ENCODE measurements at regions not wholly inside any gene's neighbourhood (a gene's known extent, or its start where the extent isn't known, plus 50 kb on each side); places are given as distances from the start of the nearest gene placed in this dataset.

DNA sequence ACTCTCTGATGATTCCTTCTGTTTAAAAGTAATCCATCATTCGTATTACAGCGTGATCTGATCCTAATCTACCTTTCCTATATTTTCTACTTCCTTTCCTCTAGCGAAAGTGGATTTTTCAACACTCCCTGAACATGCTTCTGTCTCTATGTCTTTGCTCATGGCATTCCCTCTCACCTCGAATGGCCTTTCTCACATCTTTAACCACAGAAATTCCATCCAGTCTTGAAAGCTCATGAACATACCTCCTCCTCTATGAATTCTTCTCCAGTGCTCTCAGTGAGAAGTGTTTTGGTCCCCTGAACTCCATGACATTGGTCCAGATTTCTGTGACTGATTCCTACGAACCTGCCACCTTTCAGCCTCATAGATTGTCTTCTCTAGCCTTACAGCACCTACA, 323.2 kb downstream of the RAD51AP2 start (continued):
- TF ChIP-seq, protein P1, sequence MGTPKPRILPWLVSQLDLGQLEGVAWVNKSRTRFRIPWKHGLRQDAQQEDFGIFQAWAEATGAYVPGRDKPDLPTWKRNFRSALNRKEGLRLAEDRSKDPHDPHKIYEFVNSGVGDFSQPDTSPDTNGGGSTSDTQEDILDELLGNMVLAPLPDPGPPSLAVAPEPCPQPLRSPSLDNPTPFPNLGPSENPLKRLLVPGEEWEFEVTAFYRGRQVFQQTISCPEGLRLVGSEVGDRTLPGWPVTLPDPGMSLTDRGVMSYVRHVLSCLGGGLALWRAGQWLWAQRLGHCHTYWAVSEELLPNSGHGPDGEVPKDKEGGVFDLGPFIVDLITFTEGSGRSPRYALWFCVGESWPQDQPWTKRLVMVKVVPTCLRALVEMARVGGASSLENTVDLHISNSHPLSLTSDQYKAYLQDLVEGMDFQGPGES (IDR thresholded peaks at IDR 0.05): no peak
- TF ChIP-seq, protein P2, sequence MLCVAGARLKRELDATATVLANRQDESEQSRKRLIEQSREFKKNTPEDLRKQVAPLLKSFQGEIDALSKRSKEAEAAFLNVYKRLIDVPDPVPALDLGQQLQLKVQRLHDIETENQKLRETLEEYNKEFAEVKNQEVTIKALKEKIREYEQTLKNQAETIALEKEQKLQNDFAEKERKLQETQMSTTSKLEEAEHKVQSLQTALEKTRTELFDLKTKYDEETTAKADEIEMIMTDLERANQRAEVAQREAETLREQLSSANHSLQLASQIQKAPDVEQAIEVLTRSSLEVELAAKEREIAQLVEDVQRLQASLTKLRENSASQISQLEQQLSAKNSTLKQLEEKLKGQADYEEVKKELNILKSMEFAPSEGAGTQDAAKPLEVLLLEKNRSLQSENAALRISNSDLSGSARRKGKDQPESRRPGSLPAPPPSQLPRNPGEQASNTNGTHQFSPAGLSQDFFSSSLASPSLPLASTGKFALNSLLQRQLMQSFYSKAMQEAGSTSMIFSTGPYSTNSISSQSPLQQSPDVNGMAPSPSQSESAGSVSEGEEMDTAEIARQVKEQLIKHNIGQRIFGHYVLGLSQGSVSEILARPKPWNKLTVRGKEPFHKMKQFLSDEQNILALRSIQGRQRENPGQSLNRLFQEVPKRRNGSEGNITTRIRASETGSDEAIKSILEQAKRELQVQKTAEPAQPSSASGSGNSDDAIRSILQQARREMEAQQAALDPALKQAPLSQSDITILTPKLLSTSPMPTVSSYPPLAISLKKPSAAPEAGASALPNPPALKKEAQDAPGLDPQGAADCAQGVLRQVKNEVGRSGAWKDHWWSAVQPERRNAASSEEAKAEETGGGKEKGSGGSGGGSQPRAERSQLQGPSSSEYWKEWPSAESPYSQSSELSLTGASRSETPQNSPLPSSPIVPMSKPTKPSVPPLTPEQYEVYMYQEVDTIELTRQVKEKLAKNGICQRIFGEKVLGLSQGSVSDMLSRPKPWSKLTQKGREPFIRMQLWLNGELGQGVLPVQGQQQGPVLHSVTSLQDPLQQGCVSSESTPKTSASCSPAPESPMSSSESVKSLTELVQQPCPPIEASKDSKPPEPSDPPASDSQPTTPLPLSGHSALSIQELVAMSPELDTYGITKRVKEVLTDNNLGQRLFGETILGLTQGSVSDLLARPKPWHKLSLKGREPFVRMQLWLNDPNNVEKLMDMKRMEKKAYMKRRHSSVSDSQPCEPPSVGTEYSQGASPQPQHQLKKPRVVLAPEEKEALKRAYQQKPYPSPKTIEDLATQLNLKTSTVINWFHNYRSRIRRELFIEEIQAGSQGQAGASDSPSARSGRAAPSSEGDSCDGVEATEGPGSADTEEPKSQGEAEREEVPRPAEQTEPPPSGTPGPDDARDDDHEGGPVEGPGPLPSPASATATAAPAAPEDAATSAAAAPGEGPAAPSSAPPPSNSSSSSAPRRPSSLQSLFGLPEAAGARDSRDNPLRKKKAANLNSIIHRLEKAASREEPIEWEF (IDR thresholded peaks at IDR 0.05; ENCODE audit: insufficient replicate concordance, low read depth, low read length): no peak
- TF ChIP-seq, protein P3, sequence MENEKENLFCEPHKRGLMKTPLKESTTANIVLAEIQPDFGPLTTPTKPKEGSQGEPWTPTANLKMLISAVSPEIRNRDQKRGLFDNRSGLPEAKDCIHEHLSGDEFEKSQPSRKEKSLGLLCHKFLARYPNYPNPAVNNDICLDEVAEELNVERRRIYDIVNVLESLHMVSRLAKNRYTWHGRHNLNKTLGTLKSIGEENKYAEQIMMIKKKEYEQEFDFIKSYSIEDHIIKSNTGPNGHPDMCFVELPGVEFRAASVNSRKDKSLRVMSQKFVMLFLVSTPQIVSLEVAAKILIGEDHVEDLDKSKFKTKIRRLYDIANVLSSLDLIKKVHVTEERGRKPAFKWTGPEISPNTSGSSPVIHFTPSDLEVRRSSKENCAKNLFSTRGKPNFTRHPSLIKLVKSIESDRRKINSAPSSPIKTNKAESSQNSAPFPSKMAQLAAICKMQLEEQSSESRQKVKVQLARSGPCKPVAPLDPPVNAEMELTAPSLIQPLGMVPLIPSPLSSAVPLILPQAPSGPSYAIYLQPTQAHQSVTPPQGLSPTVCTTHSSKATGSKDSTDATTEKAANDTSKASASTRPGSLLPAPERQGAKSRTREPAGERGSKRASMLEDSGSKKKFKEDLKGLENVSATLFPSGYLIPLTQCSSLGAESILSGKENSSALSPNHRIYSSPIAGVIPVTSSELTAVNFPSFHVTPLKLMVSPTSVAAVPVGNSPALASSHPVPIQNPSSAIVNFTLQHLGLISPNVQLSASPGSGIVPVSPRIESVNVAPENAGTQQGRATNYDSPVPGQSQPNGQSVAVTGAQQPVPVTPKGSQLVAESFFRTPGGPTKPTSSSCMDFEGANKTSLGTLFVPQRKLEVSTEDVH (IDR thresholded peaks at IDR 0.05; ENCODE audit: low read depth, partially characterized antibody): no peak
- TF ChIP-seq CHD2 (IDR thresholded peaks at IDR 0.05; ENCODE audit: borderline replicate concordance, low read depth, low read length) (no peak), MTA2 (IDR thresholded peaks at IDR 0.05; ENCODE audit: low read depth) (no peak), SMAD1 (IDR thresholded peaks at IDR 0.05; ENCODE audit: low read depth, partially characterized antibody) (no peak), SUZ12 (IDR thresholded peaks at IDR 0.05; ENCODE audit: unreplicated experiment) (no peak)
- TF ChIP-seq, protein P4, sequence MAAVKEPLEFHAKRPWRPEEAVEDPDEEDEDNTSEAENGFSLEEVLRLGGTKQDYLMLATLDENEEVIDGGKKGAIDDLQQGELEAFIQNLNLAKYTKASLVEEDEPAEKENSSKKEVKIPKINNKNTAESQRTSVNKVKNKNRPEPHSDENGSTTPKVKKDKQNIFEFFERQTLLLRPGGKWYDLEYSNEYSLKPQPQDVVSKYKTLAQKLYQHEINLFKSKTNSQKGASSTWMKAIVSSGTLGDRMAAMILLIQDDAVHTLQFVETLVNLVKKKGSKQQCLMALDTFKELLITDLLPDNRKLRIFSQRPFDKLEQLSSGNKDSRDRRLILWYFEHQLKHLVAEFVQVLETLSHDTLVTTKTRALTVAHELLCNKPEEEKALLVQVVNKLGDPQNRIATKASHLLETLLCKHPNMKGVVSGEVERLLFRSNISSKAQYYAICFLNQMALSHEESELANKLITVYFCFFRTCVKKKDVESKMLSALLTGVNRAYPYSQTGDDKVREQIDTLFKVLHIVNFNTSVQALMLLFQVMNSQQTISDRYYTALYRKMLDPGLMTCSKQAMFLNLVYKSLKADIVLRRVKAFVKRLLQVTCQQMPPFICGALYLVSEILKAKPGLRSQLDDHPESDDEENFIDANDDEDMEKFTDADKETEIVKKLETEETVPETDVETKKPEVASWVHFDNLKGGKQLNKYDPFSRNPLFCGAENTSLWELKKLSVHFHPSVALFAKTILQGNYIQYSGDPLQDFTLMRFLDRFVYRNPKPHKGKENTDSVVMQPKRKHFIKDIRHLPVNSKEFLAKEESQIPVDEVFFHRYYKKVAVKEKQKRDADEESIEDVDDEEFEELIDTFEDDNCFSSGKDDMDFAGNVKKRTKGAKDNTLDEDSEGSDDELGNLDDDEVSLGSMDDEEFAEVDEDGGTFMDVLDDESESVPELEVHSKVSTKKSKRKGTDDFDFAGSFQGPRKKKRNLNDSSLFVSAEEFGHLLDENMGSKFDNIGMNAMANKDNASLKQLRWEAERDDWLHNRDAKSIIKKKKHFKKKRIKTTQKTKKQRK (IDR thresholded peaks at IDR 0.05; ENCODE audit: low read depth, low read length): no peak
